ENCODE measurements at regions not wholly inside any gene's neighbourhood (a gene's known extent, or its start where the extent isn't known, plus 50 kb on each side); places are given as distances from the start of the nearest gene placed in this dataset.

DNA sequence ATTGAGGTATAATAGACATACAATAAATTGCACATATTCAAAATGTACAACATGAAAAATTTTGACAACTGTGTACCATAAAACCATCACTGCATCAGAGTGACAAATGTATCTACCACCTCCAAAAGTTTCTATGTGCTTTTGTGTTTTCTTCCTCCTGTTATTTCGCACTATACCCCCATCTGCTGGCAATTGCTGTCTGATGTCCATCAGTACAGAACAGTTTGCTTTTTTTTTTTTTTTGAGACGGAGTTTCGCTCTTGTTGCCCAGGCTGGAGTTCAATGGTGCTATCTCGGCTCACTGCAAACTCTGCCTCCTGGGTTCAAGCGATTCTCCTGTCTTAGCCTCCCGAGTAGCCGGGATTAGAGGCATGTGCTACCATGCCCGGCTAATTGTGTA, 154.3 kb upstream of the GIMD1 start:
- Histone ChIP-seq H2AFZ (ENCODE audit: low read length) (no peak overlapping the region), H3K36me3 (ENCODE audit: insufficient read depth, low read length) (no peaks in the 10 kb centered on the region), H3K4me2 (ENCODE audit: low read depth, low read length, poor library complexity, severe bottlenecking) (no peak overlapping the region), H3K79me2 (ENCODE audit: low read length) (no peaks in the 10 kb centered on the region), H3K27me3 (ENCODE audit: low read length) (no peaks in the 10 kb centered on the region), H4K20me1 (ENCODE audit: insufficient read depth, low read depth, low read length) (no peaks in the 10 kb centered on the region), H3K9me3 (ENCODE audit: low read length) (no peaks in the 10 kb centered on the region), H3K9me2 (replicated peaks; ENCODE audit: insufficient read depth, low read length) (no peaks in the 10 kb centered on the region), H3K4me3 (ENCODE audit: low read length) (no peak overlapping the region), H3K4me1 (ENCODE audit: low read length) (no peaks in the 10 kb centered on the region), H3K9ac (ENCODE audit: low read length) (no peak overlapping the region), H3K27ac (ENCODE audit: low read length) (no peak overlapping the region)
- DNase-seq: no peak

GRCh38 chr4:106512706-106513105, 144.1 kb upstream of the GIMD1 start:
- Histone ChIP-seq H3K79me2 (ENCODE audit: low read length) (no peaks in the 10 kb centered on the region), H3K9me2 (replicated peaks; ENCODE audit: insufficient read depth, low read length) (no peaks in the 10 kb centered on the region), H3K27me3 (ENCODE audit: low read length) (no peaks in the 10 kb centered on the region), H3K4me2 (ENCODE audit: low read depth, low read length, poor library complexity, severe bottlenecking) (no peak overlapping the region), H2AFZ (ENCODE audit: low read length) (no peak overlapping the region), H3K9ac (ENCODE audit: low read length) (no peak overlapping the region), H3K4me1 (ENCODE audit: low read length) (no peaks in the 10 kb centered on the region), H3K9me3 (ENCODE audit: low read length) (no peaks in the 10 kb centered on the region), H3K4me3 (ENCODE audit: low read length) (no peak overlapping the region), H3K27ac (ENCODE audit: low read length) (no peak overlapping the region), H4K20me1 (ENCODE audit: insufficient read depth, low read depth, low read length) (no peaks in the 10 kb centered on the region), H3K36me3 (ENCODE audit: insufficient read depth, low read length) (no peaks in the 10 kb centered on the region)
- DNase-seq: no peak

DNA sequence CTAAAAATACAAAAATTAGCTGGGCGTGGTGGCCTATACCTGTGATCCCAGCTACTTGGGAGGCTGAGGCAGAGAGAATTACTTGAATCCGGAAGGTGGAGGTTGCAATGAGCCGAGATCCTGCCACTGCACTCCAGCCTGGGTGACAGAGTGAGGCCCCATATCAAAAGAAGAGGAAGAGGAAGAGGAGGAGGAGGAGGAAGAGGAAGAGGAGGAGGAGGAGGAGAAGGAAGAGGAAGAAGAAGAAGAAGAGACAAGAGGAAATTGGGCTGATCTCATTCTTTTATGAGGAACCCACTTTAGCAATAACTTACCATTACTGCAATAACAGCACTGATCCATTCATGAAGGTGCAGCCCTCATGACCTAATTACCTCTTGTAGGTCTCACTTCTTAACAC, 138.9 kb upstream of the GIMD1 start:
- no peaks in the 10 kb centered on the region for H3K9me3 ChIP-seq (ENCODE audit: low read length)
- H3K9me2 ChIP-seq (replicated peaks; ENCODE audit: insufficient read depth, low read length): no peaks in the 10 kb centered on the region
- H3K79me2 ChIP-seq (ENCODE audit: low read length): no peaks in the 10 kb centered on the region
- H3K27me3 ChIP-seq (ENCODE audit: low read length): no peaks in the 10 kb centered on the region
- no peak overlapping the region for H3K9ac ChIP-seq (ENCODE audit: low read length)
- no peak overlapping the region for H3K4me3 ChIP-seq (ENCODE audit: low read length)
- no peaks in the 10 kb centered on the region for H4K20me1 ChIP-seq (ENCODE audit: insufficient read depth, low read depth, low read length)
- peaks cover 4% of the 10 kb centered on the region; the same call in 1 of the 2 replicates for H3K4me1 ChIP-seq (ENCODE audit: low read length)
- no peak overlapping the region for H3K4me2 ChIP-seq (ENCODE audit: low read depth, low read length, poor library complexity, severe bottlenecking)
- no peak for DNase-seq
- no peaks in the 10 kb centered on the region for H3K36me3 ChIP-seq (ENCODE audit: insufficient read depth, low read length)
- no peak overlapping the region for H3K27ac ChIP-seq (ENCODE audit: low read length)
- H2AFZ ChIP-seq (ENCODE audit: low read length): no peak overlapping the region

DNA sequence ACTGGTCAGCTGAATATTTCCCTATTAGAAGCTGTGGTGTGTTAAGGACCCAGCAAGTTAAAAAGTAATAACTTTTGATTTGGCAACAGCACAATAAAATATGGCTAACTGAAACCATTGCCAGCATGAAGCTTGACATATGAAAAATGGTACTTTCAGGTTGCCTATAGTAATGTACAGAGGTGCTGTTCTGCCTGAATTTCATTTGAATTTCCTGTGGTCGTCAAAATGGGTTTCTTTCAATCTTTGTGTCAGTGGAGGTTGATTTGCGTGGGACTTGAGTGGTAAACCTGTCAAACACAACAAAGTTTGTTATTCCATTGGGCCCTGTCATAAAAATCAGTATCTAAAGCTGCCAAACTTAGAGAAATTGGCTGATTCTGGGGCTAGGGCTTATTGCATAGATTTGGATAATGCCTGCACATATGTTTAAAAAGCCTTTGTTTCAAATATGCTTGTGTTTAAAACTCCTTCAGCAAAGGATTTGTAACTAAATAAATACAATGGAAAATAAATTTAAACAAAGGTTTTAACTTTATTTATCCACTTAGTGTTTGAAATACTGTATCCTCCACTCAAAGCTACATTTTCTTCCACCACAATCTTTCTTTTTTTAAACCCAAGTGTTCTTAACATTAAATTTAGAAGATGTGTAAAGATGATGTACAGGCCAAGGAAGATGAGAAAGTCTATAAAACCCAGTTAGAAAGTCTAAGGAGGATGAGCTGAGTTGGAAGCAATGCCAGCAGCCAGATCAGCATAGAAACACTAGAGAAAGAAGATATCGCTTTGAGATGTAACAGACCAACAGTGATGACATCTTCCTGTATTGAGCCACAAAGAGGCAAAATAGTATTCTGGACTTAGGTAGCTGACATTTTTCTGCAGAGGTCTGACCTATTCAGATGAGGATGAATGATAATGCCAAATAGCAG, 134.8 kb upstream of the GIMD1 start:
- Histone ChIP-seq H3K27ac (ENCODE audit: low read length) (no peak overlapping the region), H3K4me1 (ENCODE audit: low read length) (peaks cover 11% of the 10 kb centered on the region), H2AFZ (ENCODE audit: low read length) (no peak overlapping the region), H3K4me3 (ENCODE audit: low read length) (no peak overlapping the region), H3K27me3 (ENCODE audit: low read length) (no peaks in the 10 kb centered on the region), H3K79me2 (ENCODE audit: low read length) (no peaks in the 10 kb centered on the region), H3K36me3 (ENCODE audit: insufficient read depth, low read length) (no peaks in the 10 kb centered on the region), H3K4me2 (ENCODE audit: low read depth, low read length, poor library complexity, severe bottlenecking) (no peak overlapping the region), H4K20me1 (ENCODE audit: insufficient read depth, low read depth, low read length) (no peaks in the 10 kb centered on the region), H3K9ac (ENCODE audit: low read length) (no peak overlapping the region), H3K9me3 (ENCODE audit: low read length) (no peaks in the 10 kb centered on the region), H3K9me2 (replicated peaks; ENCODE audit: insufficient read depth, low read length) (no peaks in the 10 kb centered on the region)
- DNase-seq: no peak

- Histone ChIP-seq H3K36me3 (ENCODE audit: insufficient read depth, low read length) (no peaks in the 10 kb centered on the region), H3K79me2 (ENCODE audit: low read length) (no peaks in the 10 kb centered on the region), H3K9me3 (ENCODE audit: low read length) (no peaks in the 10 kb centered on the region), H4K20me1 (ENCODE audit: insufficient read depth, low read depth, low read length) (no peaks in the 10 kb centered on the region), H3K27ac (ENCODE audit: low read length) (no peak overlapping the region), H3K4me2 (ENCODE audit: low read depth, low read length, poor library complexity, severe bottlenecking) (peak overlapping the region; percentile 45), H3K9me2 (replicated peaks; ENCODE audit: insufficient read depth, low read length) (no peaks in the 10 kb centered on the region), H3K9ac (ENCODE audit: low read length) (peak overlapping the region; percentile 18; the same call in 1 of the 2 replicates), H3K4me1 (ENCODE audit: low read length) (peaks cover 11% of the 10 kb centered on the region), H3K4me3 (ENCODE audit: low read length) (no peak overlapping the region), H2AFZ (ENCODE audit: low read length) (no peak overlapping the region; the same call in 1 of the 2 replicates), H3K27me3 (ENCODE audit: low read length) (no peaks in the 10 kb centered on the region)
- peak; percentile 86 for DNase-seq
These were observed 133.6 kb upstream of the GIMD1 start for GRCh38 chr4:106502106-106502699.

GRCh38 chr4:106497271-106497670, 128.7 kb upstream of the GIMD1 start:
- no peaks in the 10 kb centered on the region for H3K27me3 ChIP-seq (ENCODE audit: low read length)
- no peak for DNase-seq
- no peak overlapping the region for H2AFZ ChIP-seq (ENCODE audit: low read length)
- H3K27ac ChIP-seq (ENCODE audit: low read length): no peak overlapping the region
- peaks cover 7% of the 10 kb centered on the region for H3K4me1 ChIP-seq (ENCODE audit: low read length)
- no peak overlapping the region for H3K4me3 ChIP-seq (ENCODE audit: low read length)
- no peaks in the 10 kb centered on the region for H4K20me1 ChIP-seq (ENCODE audit: insufficient read depth, low read depth, low read length)
- H3K36me3 ChIP-seq (ENCODE audit: insufficient read depth, low read length): no peaks in the 10 kb centered on the region
- no peak overlapping the region for H3K4me2 ChIP-seq (ENCODE audit: low read depth, low read length, poor library complexity, severe bottlenecking)
- no peak overlapping the region for H3K9ac ChIP-seq (ENCODE audit: low read length)
- H3K9me2 ChIP-seq (replicated peaks; ENCODE audit: insufficient read depth, low read length): no peaks in the 10 kb centered on the region
- H3K9me3 ChIP-seq (ENCODE audit: low read length): no peaks in the 10 kb centered on the region
- H3K79me2 ChIP-seq (ENCODE audit: low read length): no peaks in the 10 kb centered on the region

DNA sequence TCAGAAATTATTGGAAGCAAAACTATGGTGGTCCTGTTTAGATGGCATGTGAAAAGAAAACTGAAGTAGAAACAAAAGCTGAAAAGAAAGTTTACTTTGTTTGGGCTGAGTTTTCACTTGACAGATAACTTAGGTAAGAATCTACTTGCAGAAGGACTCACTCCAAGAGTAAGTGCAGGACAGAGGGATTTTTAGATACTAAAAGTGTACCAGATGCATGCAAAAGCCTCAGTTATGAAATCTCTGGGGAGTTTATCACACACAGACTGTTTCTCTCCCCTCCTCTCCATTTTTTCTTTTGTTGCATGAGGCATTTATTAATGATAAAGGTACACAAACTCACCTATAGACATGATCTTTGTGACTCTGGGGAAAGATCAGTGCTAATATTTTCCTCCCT, 127.5 kb upstream of the GIMD1 start:
- no peak for DNase-seq

DNA sequence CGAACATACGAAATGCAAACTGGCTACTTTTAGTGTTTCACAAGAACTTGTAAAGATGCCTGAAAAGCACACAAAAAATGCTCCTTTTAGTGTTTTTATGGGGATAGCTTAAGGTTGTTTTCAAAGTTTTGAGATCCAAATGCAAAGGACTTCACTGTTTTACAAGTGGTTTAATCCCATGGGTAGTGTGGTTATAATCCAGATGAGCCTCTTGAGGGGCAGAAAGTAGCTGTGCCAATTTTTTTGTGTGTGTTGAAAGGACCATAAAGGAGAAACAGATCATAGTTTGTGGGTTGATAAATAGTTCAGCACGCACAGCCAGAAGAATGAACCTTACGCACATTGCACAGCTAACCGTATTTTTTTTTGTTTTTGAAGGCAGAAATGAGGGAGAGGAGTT, 126.9 kb upstream of the GIMD1 start:
- Histone ChIP-seq H3K27me3 (ENCODE audit: low read length) (no peaks in the 10 kb centered on the region), H4K20me1 (ENCODE audit: insufficient read depth, low read depth, low read length) (no peaks in the 10 kb centered on the region), H3K9me2 (replicated peaks; ENCODE audit: insufficient read depth, low read length) (no peaks in the 10 kb centered on the region), H3K9ac (ENCODE audit: low read length) (no peak overlapping the region), H3K36me3 (ENCODE audit: insufficient read depth, low read length) (no peaks in the 10 kb centered on the region), H3K4me1 (ENCODE audit: low read length) (no peaks in the 10 kb centered on the region), H3K4me2 (ENCODE audit: low read depth, low read length, poor library complexity, severe bottlenecking) (no peak overlapping the region), H3K4me3 (ENCODE audit: low read length) (no peak overlapping the region), H3K79me2 (ENCODE audit: low read length) (no peaks in the 10 kb centered on the region), H2AFZ (ENCODE audit: low read length) (no peak overlapping the region), H3K9me3 (ENCODE audit: low read length) (no peaks in the 10 kb centered on the region), H3K27ac (ENCODE audit: low read length) (no peak overlapping the region)
- no peak for DNase-seq

More for the DNA sequence above, 127.5 kb upstream of the GIMD1 start:
- Histone ChIP-seq H3K27me3 (ENCODE audit: low read length) (no peaks in the 10 kb centered on the region), H3K79me2 (ENCODE audit: low read length) (no peaks in the 10 kb centered on the region), H3K36me3 (ENCODE audit: insufficient read depth, low read length) (no peaks in the 10 kb centered on the region), H3K4me1 (ENCODE audit: low read length) (no peaks in the 10 kb centered on the region), H3K9me2 (replicated peaks; ENCODE audit: insufficient read depth, low read length) (no peaks in the 10 kb centered on the region), H3K4me3 (ENCODE audit: low read length) (no peak overlapping the region), H3K4me2 (ENCODE audit: low read depth, low read length, poor library complexity, severe bottlenecking) (no peak overlapping the region), H2AFZ (ENCODE audit: low read length) (no peak overlapping the region), H3K9ac (ENCODE audit: low read length) (no peak overlapping the region), H4K20me1 (ENCODE audit: insufficient read depth, low read depth, low read length) (no peaks in the 10 kb centered on the region), H3K27ac (ENCODE audit: low read length) (no peak overlapping the region), H3K9me3 (ENCODE audit: low read length) (no peaks in the 10 kb centered on the region)

All from Karpas-422 (cell line).